Prostate gland (tissue), 2 donors: ENCODE measurements at regions not wholly inside any gene's neighbourhood (a gene's known extent, or its start where the extent isn't known, plus 50 kb on each side); places are given as distances from the start of the nearest gene placed in this dataset.

Experiments
- POLR2AphosphoS5 ChIP-seq: sonication (generic); formaldehyde crosslinking; IDR thresholded peaks from one replicate; pipeline ENCODE4 v1.6.1; 2017; ENCODE audit warnings: antibody characterized with exemption
- TF ChIP-seq, protein P1 (sequence below), 4 experiments: fragments of 200-600 bp in 2 of 4; fragments of 450-650 bp in 2 of 4; sonication (generic) in 2 of 4; IDR thresholded peaks; 1 replicate in 3 of 4; 2 replicates in 1 of 4; pipeline ENCODE4 v1.5.1; 2016 to 2019; ENCODE audit warnings: antibody characterized with exemption in 4 of 4, mild to moderate bottlenecking in 2 of 4, moderate library complexity in 2 of 4

DNA sequence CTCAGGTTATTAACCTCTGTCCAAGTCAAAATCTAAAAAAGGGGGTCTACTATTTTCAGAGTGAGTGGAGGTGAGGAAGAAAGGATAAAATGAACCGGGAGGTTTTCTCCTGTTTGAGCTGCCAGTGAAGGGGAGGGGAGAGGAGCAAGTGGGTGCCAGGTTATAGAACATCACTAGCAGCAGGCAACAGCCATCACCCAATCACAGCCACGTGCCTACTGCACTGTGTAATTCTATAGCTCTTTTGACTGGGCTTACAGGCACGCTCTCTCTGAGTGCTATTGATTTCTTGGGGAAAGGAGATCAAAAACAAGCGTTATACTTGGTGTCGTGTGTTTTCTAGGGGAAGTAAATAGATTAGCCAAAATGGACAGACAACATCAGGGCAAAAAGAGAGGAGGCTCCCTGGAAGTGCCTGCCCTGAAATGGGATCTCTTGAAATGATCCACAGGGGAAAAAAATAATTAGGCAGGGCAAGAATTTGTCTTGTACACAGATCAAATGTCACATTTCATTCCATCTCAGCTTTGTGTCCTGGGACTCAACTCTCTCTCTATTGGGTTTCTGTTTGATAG lies 300.5 kb upstream of the LCORL start:
- TF ChIP-seq POLR2AphosphoS5: no peak
- TF ChIP-seq, protein P1, sequence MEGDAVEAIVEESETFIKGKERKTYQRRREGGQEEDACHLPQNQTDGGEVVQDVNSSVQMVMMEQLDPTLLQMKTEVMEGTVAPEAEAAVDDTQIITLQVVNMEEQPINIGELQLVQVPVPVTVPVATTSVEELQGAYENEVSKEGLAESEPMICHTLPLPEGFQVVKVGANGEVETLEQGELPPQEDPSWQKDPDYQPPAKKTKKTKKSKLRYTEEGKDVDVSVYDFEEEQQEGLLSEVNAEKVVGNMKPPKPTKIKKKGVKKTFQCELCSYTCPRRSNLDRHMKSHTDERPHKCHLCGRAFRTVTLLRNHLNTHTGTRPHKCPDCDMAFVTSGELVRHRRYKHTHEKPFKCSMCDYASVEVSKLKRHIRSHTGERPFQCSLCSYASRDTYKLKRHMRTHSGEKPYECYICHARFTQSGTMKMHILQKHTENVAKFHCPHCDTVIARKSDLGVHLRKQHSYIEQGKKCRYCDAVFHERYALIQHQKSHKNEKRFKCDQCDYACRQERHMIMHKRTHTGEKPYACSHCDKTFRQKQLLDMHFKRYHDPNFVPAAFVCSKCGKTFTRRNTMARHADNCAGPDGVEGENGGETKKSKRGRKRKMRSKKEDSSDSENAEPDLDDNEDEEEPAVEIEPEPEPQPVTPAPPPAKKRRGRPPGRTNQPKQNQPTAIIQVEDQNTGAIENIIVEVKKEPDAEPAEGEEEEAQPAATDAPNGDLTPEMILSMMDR (IDR thresholded peaks at IDR 0.05): no peak
